Upper lobe of left lung (tissue), 6 donors: ENCODE measurements at regions not wholly inside any gene's neighbourhood (a gene's known extent, or its start where the extent isn't known, plus 50 kb on each side); places are given as distances from the start of the nearest gene placed in this dataset.

Source experiments
- ATAC-seq, 2 donors: fragments of 200-7000 bp; cut with Tn5 transposase; one replicate each; pipeline ENCODE4 v1.9.1; 2022; ENCODE audit warnings: mild to moderate bottlenecking in 2 of 2, moderate library complexity in 2 of 2; ENCODE audit not compliant: low FRiP score in 2 of 2
- DNase-seq, 2 donors: peaks; one replicate each; pipeline ENCODE4 v3.0.0-alpha.2; 2019 to 2020
- H3K27ac ChIP-seq, 4 donors: fragments of 200-600 bp; sonication (generic); one replicate each; pipeline ENCODE4 v1.5.1; 2016 to 2019
- H3K27me3 ChIP-seq, 4 donors: fragments of 200-600 bp; sonication (generic); one replicate each; pipeline ENCODE4 v1.5.1; 2017 to 2019
- H3K36me3 ChIP-seq, 4 donors: fragments of 200-600 bp; sonication (generic); one replicate each; pipeline ENCODE4 v1.5.1; 2016 to 2019
- H3K4me1 ChIP-seq, 4 donors: fragments of 200-600 bp; sonication (generic); one replicate each; pipeline ENCODE4 v1.5.1; 2018 to 2019
- H3K4me3 ChIP-seq, 4 donors: fragments of 200-600 bp; sonication (generic); one replicate each; pipeline ENCODE4 v1.5.1; 2017 to 2019; ENCODE audit warnings: mild to moderate bottlenecking in 2 of 4, moderate library complexity in 1 of 4
- H3K9me3 ChIP-seq, 4 donors: fragments of 200-600 bp; sonication (generic); one replicate each; pipeline ENCODE4 v1.5.1; 2018 to 2019
- EP300 ChIP-seq, 4 donors: sonication (generic); formaldehyde crosslinking; IDR thresholded peaks; one replicate each; pipeline ENCODE4 v1.5.1; 2017; ENCODE audit warnings: antibody characterized with exemption in 4 of 4, control low read depth in 2 of 4
- POLR2A ChIP-seq, 4 donors: fragments of 450-650 bp; IDR thresholded peaks; one replicate each; pipeline ENCODE4 v1.5.1; 2016 to 2017; ENCODE audit warnings: antibody characterized with exemption in 4 of 4, mild to moderate bottlenecking in 2 of 4
- POLR2AphosphoS5 ChIP-seq, 2 donors: sonication (generic); formaldehyde crosslinking; IDR thresholded peaks; one replicate each; pipeline ENCODE4 v1.5.1; 2017; ENCODE audit warnings: antibody characterized with exemption in 2 of 2
- WGBS, 2 donors: methylation state at CpG; one replicate each; pipeline ENCODE4 v1.1.5; 2017 to 2018; 5-methylcytosine and 5-hydroxymethylcytosine counted together
- TF ChIP-seq, protein P1 (sequence below), 6 experiments: fragments of 450-650 bp in 4 of 6; fragments of 200-600 bp in 2 of 6; sonication (generic) in 2 of 6; IDR thresholded peaks; one replicate each; pipeline ENCODE4 v1.5.1; 2016 to 2019; ENCODE audit warnings: antibody characterized with exemption in 6 of 6
- donor health status: DM: no; HTN: no; CAD: no; lungs with moderate emphysema.
- donor health status: DM: no; HTN: yes; CAD: no; lungs with severe emphysema.

DNA sequence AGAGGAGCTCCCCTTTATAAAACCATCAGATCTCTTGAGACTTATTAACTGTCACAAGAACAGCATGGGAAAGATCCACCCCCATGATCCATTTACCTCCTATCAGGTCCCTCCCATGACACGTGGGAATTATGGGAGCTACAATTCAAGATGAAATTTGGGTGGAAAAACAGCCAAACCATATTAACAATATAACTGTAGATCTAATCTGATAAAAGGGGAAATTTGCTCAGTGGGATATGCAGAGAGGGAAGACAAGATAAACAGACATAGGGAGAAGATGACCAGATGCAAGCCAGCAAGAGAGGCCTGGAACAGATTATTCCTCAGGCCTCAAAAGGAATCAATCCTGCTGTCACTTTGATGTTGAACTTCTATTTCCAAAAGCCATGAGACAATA lies 841.5 kb downstream of the LRRIQ3 start:
- ATAC-seq (no peak), DNase-seq (no peak)
- Histone ChIP-seq H3K4me3 (no peak overlapping the region), H3K27me3 (no peaks in the 10 kb centered on the region), H3K4me1 (no peaks in the 10 kb centered on the region), H3K9me3 (no peaks in the 10 kb centered on the region), H3K27ac (no peak overlapping the region), H3K36me3 (no peaks in the 10 kb centered on the region)
- WGBS, 2 donors, result 0 to 26% methylated on average over 1 of the region's 1 CpG
- TF ChIP-seq POLR2AphosphoS5 (IDR thresholded peaks at IDR 0.05) (no peak), EP300 (IDR thresholded peaks at IDR 0.05) (no peak), POLR2A (IDR thresholded peaks at IDR 0.05) (no peak)
- TF ChIP-seq, protein P1, sequence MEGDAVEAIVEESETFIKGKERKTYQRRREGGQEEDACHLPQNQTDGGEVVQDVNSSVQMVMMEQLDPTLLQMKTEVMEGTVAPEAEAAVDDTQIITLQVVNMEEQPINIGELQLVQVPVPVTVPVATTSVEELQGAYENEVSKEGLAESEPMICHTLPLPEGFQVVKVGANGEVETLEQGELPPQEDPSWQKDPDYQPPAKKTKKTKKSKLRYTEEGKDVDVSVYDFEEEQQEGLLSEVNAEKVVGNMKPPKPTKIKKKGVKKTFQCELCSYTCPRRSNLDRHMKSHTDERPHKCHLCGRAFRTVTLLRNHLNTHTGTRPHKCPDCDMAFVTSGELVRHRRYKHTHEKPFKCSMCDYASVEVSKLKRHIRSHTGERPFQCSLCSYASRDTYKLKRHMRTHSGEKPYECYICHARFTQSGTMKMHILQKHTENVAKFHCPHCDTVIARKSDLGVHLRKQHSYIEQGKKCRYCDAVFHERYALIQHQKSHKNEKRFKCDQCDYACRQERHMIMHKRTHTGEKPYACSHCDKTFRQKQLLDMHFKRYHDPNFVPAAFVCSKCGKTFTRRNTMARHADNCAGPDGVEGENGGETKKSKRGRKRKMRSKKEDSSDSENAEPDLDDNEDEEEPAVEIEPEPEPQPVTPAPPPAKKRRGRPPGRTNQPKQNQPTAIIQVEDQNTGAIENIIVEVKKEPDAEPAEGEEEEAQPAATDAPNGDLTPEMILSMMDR (IDR thresholded peaks at IDR 0.05), result no peak

DNA sequence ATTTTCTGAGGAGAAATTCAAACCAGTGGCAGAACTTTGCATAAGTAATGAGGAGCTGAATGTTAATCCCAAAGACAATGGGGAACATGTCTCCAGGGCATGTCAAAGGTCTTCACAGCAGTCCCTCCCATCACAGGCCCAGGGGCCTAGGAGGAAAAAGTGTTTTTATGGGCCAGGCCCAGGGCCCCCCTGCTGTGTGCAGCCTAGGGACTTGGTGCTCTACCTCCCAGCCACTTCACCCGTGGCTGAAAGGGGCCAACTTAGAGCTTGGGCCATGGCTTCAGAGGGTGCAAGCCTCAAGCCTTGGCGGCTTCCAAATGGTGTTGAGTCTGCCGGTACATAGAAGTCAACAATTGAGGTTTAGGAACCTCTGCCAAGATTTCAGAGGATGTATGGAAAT lies 854.0 kb downstream of the LRRIQ3 start:
- no peak overlapping the region for H3K4me3 ChIP-seq
- peaks cover 0 to 6% (median 0%) of the 10 kb centered on the region in 4 donors for H3K9me3 ChIP-seq
- no peak for DNase-seq
- no peaks in the 10 kb centered on the region for H3K36me3 ChIP-seq
- WGBS, 2 donors, result 89 to 100% methylated on average over 1 to 3 of the region's 3 CpGs
- H3K27ac ChIP-seq, result no peak overlapping the region
- ATAC-seq, result no peak
- no peaks in the 10 kb centered on the region for H3K27me3 ChIP-seq
- H3K4me1 ChIP-seq, result no peaks in the 10 kb centered on the region
- TF ChIP-seq EP300 (IDR thresholded peaks at IDR 0.05), result no peak
- TF ChIP-seq, protein P1 (IDR thresholded peaks at IDR 0.05), result no peak
- no peak for TF ChIP-seq POLR2AphosphoS5 (IDR thresholded peaks at IDR 0.05)
- TF ChIP-seq POLR2A (IDR thresholded peaks at IDR 0.05), result no peak

DNA sequence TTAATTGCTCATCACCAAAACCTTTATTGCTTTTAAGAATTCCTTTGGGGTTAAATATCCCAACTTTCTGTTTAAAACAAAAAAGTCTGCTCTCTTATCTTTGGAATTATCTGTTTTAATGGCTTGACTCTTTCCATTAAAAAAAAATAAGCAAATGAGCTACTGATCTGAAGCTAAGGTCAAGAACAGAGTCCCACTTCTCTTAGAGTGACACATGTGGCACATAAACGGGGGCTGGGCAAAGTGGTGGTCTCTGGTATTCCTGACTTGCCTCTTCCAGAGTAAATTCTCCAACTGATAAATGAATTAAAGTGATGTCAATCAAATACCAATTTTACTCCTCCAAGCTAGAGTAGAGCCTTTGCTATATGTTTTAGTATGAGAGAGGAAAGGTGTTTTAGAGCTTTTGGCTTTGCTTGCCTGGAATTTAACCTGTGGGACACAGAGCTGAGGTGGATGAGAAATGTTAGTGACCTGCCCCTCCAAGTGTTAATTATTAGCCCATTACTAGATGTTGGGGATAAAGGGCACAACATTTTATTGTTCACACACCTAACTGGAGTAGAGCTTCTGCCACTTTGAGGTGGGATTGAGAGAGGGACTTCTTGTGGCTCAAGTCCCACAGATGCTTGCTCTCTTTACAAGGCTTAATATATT lies 864.0 kb downstream of the LRRIQ3 start:
- ATAC-seq (no peak), DNase-seq (no peak)
- H3K27me3 ChIP-seq, result no peaks in the 10 kb centered on the region
- TF ChIP-seq POLR2AphosphoS5 (IDR thresholded peaks at IDR 0.05) (no peak), EP300 (IDR thresholded peaks at IDR 0.05) (no peak), POLR2A (IDR thresholded peaks at IDR 0.05) (no peak)
- TF ChIP-seq, protein P1 (IDR thresholded peaks at IDR 0.05), result no peak
- H3K27ac ChIP-seq, result no peak overlapping the region
- H3K36me3 ChIP-seq, result no peaks in the 10 kb centered on the region
- peaks cover 0 to 7% (median 4%) of the 10 kb centered on the region in 4 donors for H3K9me3 ChIP-seq
- 48 to 52% methylated on average over 1 of the region's 1 CpG for WGBS, 2 donors
- no peak overlapping the region for H3K4me3 ChIP-seq
- H3K4me1 ChIP-seq, result no peaks in the 10 kb centered on the region

DNA sequence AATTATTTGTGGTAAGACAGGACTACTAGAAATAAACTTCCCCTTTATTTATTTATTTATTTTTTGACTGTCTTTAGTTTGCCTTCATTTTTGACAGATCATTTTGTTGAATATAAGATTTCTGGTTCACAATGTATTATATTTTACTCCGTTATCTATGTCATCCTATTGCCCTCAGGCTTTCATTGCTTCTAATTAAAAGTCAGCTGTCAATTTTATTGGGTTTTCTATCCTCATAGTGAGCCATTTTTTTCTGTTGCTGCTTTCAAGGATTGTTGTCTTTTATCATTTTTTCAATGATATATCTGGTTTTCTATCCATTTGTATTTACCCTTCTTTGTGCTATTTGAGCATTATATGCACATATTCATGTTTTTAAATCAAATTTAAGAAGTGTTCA lies 866.2 kb downstream of the LRRIQ3 start:
- ATAC-seq (no peak), DNase-seq (no peak)
- TF ChIP-seq, protein P1 (IDR thresholded peaks at IDR 0.05), result no peak
- TF ChIP-seq POLR2AphosphoS5 (IDR thresholded peaks at IDR 0.05) (no peak), EP300 (IDR thresholded peaks at IDR 0.05) (no peak), POLR2A (IDR thresholded peaks at IDR 0.05) (no peak)
- Histone ChIP-seq H3K27ac (no peak overlapping the region), H3K9me3 (peaks cover 0 to 14% (median 4%) of the 10 kb centered on the region in 4 donors), H3K4me1 (no peaks in the 10 kb centered on the region), H3K27me3 (no peaks in the 10 kb centered on the region), H3K4me3 (no peak overlapping the region), H3K36me3 (no peaks in the 10 kb centered on the region)
- 85 to 86% methylated on average over 1 of the region's 1 CpG for WGBS, 2 donors

DNA sequence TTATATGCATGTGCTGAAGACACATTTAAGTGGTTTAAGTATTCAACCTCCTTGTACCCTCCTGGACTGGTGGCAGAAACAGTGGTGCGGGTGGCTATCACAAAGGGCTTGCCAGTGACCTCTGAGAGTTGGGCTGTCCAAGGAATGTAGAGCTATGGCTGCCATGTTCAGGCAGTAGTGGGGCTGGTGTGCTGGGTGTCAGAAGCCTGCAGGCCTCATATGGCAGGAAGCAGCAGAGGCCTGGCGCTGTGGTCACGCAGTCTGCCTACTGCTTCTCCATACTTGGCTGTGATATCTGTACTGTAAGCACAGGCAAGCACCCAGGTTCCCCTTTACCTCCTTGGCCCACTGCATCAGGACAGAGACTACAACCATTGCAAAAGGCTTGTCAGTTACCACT lies 870.0 kb downstream of the LRRIQ3 start:
- no peak overlapping the region for H3K27ac ChIP-seq
- no peaks in the 10 kb centered on the region for H3K36me3 ChIP-seq
- DNase-seq (no peak), ATAC-seq (no peak)
- no peak overlapping the region for H3K4me3 ChIP-seq
- peaks cover 0 to 14% (median 4%) of the 10 kb centered on the region in 4 donors for H3K9me3 ChIP-seq
- H3K27me3 ChIP-seq, result no peaks in the 10 kb centered on the region
- no peaks in the 10 kb centered on the region for H3K4me1 ChIP-seq
- WGBS, 2 donors, result 95 to 97% methylated on average over 3 of the region's 3 CpGs
- TF ChIP-seq POLR2A (IDR thresholded peaks at IDR 0.05) (no peak), EP300 (IDR thresholded peaks at IDR 0.05) (no peak), POLR2AphosphoS5 (IDR thresholded peaks at IDR 0.05) (no peak)
- TF ChIP-seq, protein P1 (IDR thresholded peaks at IDR 0.05), result no peak
